Kidney glomerular epithelial cell (primary cell): ENCODE measurements at regions not wholly inside any gene's neighbourhood (a gene's known extent, or its start where the extent isn't known, plus 50 kb on each side); places are given as distances from the start of the nearest gene placed in this dataset.
A peak's percentile ranks its signal among the peaks of the same experiment; 100 is the strongest.

Experiments used
- DNase-seq: peaks from one replicate; lab custom pipeline; 2025; lab: John Stamatoyannopoulos, UW

GRCh38 chr3:69568951-69569350 is 170.3 kb upstream of the MITF start:
- DNase-seq: no peak

DNA sequence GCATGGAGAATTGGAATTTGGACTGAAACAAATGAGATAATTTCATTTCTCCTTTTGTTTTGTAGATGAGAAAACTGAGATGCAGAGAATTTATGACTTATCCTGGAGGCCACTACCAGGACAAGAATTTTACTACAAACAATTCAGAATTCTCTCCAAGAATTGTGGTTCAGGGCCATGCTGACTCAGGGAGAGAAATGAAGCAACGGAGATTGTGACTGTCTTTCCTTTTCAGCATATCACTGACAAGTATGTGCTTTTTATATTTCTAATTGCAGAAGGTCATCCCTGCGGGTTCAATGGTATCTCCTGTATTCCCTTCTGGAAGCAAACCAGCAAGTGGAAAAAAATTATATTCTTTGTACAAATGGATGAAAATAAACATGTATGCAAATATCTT is 170.8 kb upstream of the MITF start:
- DNase-seq: no peak

- no peak for DNase-seq
Measured at GRCh38 chr3:69567710-69568052, 171.6 kb upstream of the MITF start.

DNA sequence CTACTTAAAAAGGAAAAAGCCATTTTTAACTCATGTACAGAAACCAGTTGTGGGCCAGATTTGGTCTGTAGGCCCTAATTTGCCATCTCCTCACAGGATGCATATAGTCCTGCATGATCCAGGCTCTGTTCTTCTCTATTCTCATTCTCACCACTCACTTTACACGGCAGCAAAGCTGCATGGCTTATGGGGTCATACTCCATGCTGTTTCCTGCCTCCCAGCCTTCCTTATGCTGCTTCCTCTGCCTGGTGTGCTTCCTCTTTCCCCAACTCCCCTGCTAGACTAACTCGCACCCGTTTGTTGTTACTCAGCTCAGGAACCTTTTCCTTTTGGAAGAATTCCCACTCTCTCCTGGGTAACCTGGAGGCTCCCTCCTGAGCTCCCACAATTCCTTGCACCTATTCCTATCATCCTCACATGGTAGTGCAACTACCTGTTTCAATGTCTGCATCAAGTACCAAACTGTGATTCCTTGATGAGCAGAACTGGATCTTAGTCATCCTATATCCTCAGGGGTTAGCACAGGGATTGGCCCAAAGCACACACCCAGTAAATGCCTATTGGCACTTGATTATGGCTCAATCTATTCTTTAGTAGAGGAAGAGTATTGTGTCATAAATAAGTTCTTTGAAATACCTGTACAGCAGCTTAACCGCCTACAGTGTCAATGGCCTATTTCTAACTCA is 172.1 kb upstream of the MITF start:
- no peak for DNase-seq

GRCh38 chr3:69566275-69566674 is 173.0 kb upstream of the MITF start:
- no peak for DNase-seq

GRCh38 chr3:69565316-69565715 is 173.9 kb upstream of the MITF start:
- DNase-seq: no peak

- no peak for DNase-seq
Measured at GRCh38 chr3:69563981-69564380, 175.3 kb upstream of the MITF start.

- DNase-seq: no peak
Measured at GRCh38 chr3:69563151-69563550, 176.1 kb upstream of the MITF start.

DNA sequence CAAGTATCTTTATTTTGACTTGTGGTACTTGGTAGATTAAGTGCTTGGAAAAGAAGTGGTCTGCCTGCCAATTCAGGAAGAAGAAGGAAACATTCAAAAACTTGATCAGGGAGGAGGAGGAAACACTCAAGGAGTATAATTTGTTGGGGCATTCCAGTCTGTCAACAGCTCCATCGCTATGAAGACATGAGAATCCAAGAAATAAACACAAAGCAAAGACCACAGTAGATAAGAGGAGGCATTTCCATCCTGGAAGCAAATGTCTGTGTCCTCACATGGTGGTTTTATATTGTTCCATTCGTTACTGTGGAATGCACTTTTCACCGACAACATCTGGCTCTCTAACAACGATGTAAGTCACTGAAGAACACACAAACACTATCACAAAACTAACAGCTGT is 176.1 kb upstream of the FRMD4B start:
- DNase-seq: no peak

DNA sequence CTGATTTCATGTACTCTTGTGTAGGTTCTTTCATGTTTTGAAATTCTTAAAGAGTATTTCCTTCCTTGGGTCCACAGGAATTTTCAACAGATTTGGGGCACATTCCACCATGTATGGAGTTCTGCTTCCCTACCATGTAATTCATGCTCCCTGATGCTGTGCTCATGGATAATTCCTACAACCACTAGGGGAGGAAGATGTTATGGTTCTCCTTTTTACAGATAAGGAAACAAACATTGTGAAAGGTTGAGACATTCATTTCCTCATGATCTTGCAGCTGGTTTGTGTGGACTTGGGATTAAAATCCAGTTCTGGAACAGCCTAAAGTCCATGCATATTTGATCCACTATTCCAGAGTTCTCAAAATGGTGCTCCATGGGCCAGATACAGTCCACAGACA is 174.9 kb upstream of the FRMD4B start:
- no peak for DNase-seq

DNA sequence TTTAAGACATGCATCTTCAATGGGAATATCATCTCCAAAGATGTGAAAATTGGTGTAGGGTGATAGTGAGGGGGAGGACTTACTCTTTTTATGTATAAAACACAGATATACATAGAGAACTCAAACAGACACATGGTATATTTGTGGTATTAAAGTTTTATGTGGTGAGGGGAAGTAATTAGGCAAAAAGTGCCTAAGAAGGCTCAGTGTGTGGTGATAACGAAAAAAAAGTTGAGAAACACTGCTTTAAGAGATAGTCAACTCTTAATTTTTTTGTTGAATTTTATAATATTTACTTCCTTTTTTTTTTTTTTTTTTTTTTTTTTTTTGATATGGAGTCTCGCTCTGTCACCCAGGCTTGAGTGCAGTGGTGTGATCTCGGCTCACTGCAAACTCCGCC is 174.2 kb upstream of the FRMD4B start:
- no peak for DNase-seq

DNA sequence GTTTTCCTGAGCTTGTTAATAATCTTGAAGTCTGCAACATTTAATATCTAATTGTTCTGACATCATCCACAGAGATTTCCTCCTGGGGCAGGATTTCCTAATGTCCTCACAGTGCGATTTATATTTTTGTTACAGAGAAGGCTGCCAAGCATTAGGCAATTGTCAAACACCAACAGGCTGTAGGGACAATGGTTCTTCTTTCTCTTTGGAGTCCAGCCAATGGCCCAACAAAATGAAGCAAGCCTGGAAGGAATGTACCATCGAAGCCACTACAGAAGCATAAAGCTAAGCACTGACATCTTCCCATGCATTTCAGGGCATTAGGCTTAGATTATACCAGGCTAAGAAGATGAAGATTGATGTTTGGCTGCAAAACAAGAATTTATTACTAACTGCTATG is 173.0 kb upstream of the FRMD4B start:
- DNase-seq: no peak

GRCh38 chr3:69554576-69554975 is 168.7 kb upstream of the FRMD4B start:
- DNase-seq: no peak

DNA sequence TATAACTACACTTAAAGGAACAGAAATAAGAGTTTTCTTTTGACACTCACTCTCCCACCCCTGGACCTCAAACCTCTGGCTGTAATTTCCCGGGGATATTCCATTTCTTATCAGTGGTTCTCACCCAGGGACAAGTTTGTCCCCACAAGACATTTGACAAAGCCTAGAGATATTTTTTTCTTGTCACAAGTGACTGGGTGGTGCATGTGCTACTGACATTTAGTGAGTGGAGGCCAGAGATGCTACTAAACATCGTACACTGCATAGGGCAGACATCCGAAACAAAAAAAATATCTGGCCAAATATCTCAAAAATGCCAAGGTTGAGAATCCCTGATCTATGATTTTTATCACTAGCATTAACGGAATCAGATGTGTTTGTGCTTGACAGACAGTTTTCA is 168.0 kb upstream of the FRMD4B start:
- DNase-seq: no peak

GRCh38 chr3:69547461-69547880 is 161.6 kb upstream of the FRMD4B start:
- no peak for DNase-seq

DNA sequence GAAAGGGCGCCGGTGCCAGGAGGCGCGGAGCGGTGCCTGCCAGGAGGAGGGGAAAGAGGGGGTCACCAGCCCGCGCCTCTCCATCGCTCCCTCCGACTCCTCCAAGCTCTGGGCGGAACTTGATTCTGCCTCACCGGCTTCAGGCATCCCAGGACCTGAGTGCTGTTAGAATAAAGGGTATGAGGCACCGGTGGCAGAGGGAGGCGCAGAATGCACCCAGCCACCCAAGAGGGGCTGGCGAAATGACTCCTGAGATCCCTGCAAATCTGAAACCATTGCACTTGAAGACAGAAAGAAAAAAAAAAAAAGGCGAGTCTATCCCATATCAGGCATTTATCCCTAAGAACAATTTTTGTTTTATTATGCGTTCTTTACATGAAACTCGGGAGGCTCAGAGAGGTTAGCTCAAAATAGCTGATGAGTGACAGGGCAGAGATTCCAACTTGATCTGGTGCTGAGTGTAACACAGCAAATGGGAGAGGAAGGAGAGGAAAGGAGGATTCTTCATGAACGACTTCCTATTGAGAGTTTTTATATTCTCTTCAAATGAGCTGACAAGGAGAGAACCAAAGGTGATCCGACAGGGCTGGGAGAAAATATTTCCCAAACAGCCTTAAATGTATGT is 157.0 kb upstream of the FRMD4B start:
- no peak for DNase-seq

- DNase-seq: no peak
Measured at GRCh38 chr3:69542089-69542804, 156.4 kb upstream of the FRMD4B start.

DNA sequence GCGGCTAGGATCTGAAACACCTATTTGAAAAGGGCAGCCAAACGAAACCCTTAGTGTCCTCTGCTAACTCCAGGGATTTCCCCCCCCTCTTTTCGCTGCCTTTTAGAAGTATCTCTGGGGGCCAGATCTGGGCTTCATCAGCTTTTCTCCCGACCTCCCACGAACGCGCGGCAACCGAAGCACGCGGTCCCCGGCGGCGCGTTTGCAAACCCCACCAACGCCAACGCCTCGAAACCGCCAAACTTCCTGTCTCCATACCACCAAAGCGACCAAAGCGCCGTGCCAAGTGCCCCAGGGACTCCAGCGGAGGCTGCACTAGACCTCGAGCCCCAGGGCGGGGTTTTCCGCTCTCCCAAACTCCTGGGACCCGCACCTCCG is 155.8 kb upstream of the FRMD4B start:
- no peak for DNase-seq

DNA sequence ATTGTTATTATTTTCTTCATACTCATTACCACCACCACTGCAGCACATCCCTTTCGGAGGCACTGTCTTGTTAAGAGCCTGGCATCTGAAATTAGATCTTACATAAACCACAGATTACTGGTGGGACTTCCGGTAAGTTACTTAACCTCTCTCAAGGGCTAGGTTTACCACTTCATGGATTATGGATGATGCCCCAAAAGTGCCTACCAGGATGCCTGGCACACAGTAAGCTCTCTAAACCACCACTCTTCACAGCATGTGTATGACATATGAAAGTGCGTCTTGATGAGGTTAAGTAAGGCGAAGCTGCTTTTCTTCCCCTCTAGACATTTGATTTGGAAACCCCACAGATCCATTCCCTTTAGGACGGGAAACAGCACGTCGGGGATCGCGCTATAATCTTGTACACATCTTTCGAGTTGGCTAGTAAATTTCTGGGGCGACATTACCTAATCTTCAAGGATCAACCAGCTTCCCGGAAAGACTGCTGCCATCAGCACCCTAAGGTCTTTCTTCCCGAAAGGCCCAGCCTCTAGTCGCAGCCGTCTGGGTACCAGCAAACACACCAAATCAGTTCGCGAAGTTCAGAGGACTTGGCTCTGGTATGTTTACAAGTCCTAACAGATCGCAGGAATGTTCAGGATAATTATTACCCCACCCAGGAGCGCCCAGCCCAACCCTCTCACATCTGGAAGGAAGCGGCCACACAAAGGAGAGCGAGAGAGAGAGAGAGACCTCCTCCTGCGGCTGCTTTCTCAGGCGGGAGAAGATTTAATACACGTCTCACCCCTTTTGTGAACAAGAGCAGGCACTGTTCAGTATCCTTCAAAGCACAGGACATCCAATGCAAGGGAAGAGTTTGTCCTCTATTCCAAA is 155.1 kb upstream of the FRMD4B start:
- DNase-seq: peak; percentile 69

DNA sequence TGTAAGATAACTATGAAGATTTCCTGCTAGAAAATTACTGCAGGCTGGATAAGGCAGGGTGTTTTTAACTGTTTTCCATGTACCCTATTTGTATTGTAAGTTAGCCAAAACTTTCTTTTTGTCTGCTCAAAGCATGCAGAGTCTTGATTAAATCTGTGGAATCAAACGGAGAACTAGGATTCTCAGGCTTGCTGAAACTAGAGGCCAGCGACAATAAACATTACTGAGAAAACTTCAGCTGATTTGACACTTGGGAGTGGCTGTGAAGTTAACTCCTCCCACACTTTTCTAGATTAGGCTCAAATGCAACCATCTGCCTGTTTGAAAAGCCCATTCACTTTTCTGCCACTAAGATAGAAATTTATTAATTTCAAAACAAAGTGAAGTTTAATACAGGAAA is 153.2 kb upstream of the FRMD4B start:
- DNase-seq: no peak

DNA sequence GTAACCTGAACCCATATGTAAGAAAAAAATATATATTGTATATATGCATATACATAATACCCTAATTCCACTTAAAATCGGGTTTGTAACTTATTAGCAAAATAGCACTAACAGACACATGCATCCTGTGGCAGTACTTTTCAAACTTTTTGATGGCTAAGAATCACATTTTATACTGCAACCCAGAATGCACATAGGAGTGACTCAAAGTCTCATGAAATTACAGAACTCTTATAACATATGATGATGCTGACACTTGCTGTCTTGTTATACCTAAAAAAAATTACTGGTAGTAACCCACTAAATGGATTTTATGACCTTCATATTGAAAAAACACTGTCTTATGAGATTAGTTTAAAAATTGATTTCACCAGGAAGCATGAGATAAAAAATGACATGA is 152.4 kb upstream of the FRMD4B start:
- no peak for DNase-seq

DNA sequence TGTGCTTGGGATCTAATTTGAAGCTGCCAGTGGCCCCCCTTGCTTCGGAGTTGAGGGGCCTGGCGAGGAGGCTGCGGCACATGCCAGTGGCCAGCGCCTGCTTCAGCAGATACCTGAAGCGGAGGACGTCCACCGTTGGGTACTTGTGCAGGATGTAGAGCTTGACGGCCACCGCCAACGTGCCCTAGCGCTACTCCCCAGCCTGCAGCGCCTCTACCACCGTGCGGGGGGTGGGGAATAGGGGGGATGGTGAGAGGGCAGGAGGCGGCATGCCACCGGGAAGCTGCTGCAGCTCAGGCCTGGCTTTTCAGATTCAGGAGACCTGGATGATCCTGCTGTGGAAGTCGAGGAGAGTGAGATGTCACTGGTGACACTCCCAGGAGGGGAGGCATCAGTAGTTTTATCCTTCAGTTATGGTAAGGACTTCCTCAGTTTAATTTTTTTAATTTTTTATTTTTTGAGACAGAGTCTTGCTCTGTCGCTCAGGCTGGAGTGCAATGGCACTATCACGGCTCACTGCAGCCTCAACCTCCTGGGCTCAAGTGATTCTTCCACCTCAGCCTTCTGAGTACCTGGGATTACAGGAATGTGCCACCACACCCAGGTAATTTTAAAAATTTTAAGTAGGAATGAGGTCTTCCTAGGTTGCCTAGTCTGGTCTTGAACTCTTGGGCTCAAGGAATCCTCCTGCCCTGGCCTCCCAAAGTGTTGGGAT is 150.6 kb upstream of the FRMD4B start:
- DNase-seq: no peak
